Esophagus squamous epithelium (tissue), 4 donors: ENCODE measurements at regions not wholly inside any gene's neighbourhood (a gene's known extent, or its start where the extent isn't known, plus 50 kb on each side); places are given as distances from the start of the nearest gene placed in this dataset.

Experiments used
- POLR2A ChIP-seq, 4 donors: fragments of 450-650 bp; IDR thresholded peaks; one replicate each; pipeline ENCODE4 v1.6.1; 2017; ENCODE audit warnings: antibody characterized with exemption in 4 of 4, mild to moderate bottlenecking in 4 of 4, moderate library complexity in 3 of 4
- TF ChIP-seq, protein P1 (sequence below), 6 experiments: fragments of 450-650 bp in 4 of 6; fragments of 200-600 bp in 2 of 6; sonication (generic) in 2 of 6; IDR thresholded peaks; one replicate each; pipeline ENCODE4 v1.5.1; 2016 to 2019; ENCODE audit warnings: antibody characterized with exemption in 6 of 6, mild to moderate bottlenecking in 4 of 6, moderate library complexity in 4 of 6

DNA sequence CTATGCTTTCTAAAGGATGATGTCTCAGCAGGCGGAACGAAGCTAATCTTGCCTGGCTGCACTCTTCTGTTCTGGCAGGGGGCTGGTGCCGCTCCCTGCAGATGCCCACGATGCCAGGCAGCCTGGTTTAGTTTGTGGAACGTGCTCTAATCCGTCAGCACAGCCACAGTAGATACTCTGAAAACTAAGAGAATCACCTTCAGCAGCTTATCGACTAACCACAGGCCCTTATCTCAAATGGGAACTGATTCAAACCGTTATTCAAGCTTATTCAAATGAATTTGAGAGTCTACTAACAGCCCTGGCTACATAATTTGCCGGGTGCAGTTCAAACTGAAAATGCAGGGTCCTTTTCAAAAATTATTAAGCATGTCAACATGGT lies 246.6 kb upstream of the ANKRD55 start:
- TF ChIP-seq, protein P1, sequence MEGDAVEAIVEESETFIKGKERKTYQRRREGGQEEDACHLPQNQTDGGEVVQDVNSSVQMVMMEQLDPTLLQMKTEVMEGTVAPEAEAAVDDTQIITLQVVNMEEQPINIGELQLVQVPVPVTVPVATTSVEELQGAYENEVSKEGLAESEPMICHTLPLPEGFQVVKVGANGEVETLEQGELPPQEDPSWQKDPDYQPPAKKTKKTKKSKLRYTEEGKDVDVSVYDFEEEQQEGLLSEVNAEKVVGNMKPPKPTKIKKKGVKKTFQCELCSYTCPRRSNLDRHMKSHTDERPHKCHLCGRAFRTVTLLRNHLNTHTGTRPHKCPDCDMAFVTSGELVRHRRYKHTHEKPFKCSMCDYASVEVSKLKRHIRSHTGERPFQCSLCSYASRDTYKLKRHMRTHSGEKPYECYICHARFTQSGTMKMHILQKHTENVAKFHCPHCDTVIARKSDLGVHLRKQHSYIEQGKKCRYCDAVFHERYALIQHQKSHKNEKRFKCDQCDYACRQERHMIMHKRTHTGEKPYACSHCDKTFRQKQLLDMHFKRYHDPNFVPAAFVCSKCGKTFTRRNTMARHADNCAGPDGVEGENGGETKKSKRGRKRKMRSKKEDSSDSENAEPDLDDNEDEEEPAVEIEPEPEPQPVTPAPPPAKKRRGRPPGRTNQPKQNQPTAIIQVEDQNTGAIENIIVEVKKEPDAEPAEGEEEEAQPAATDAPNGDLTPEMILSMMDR (IDR thresholded peaks at IDR 0.05) = no peak
- no peak for TF ChIP-seq POLR2A (IDR thresholded peaks at IDR 0.05)
